GM12865 (cell line): ENCODE measurements at regions not wholly inside any gene's neighbourhood (a gene's known extent, or its start where the extent isn't known, plus 50 kb on each side); places are given as distances from the start of the nearest gene placed in this dataset.

Experiments
- DNase-seq: peaks from one replicate; pipeline ENCODE4 v3.0.0; 2010; ENCODE audit warnings: low read depth
- H3K4me3 ChIP-seq: 2 replicates; pipeline ENCODE4 v1.5.1; 2011; ENCODE audit warnings: mild to moderate bottlenecking, low read depth, low read length, control low read depth
- TF ChIP-seq, protein P1 (sequence below): IDR thresholded peaks from 2 replicates; pipeline ENCODE4 v1.5.1; 2011; ENCODE audit warnings: low read length, control low read depth, low read depth, inconsistent platforms; ENCODE audit not compliant: insufficient read depth; ENCODE audit errors: missing control alignments

- TF ChIP-seq, protein P1, sequence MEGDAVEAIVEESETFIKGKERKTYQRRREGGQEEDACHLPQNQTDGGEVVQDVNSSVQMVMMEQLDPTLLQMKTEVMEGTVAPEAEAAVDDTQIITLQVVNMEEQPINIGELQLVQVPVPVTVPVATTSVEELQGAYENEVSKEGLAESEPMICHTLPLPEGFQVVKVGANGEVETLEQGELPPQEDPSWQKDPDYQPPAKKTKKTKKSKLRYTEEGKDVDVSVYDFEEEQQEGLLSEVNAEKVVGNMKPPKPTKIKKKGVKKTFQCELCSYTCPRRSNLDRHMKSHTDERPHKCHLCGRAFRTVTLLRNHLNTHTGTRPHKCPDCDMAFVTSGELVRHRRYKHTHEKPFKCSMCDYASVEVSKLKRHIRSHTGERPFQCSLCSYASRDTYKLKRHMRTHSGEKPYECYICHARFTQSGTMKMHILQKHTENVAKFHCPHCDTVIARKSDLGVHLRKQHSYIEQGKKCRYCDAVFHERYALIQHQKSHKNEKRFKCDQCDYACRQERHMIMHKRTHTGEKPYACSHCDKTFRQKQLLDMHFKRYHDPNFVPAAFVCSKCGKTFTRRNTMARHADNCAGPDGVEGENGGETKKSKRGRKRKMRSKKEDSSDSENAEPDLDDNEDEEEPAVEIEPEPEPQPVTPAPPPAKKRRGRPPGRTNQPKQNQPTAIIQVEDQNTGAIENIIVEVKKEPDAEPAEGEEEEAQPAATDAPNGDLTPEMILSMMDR: no peak
- no peak overlapping the region for H3K4me3 ChIP-seq
- no peak for DNase-seq
Observed at GRCh38 chr11:91927448-91927847, 297.2 kb upstream of the FAT3 start.

DNA sequence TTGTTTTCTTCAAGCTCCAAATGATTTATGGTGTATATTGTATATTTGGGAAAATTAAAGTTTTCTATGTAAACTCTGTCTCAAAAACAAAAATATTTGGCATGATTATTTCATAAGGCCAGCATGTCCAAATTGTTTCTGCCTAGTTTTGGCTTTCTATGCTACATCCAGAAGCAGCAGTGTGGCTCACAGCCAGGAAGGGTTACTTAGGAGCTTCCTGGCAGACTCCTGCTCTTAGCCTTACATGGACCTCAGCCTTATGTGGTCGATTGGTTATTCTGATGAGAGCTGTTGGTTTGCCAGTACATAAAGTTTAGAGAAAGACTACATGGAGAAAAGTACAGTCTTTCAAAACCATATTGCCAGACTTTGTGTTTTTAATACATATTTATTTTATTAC is 297.7 kb upstream of the FAT3 start:
- TF ChIP-seq, protein P1: no peak
- no peak for DNase-seq
- no peak overlapping the region for H3K4me3 ChIP-seq

- DNase-seq: no peak
- no peak overlapping the region for H3K4me3 ChIP-seq
- TF ChIP-seq, protein P1: no peak
Observed at GRCh38 chr11:91922846-91923245, 301.8 kb upstream of the FAT3 start.

DNA sequence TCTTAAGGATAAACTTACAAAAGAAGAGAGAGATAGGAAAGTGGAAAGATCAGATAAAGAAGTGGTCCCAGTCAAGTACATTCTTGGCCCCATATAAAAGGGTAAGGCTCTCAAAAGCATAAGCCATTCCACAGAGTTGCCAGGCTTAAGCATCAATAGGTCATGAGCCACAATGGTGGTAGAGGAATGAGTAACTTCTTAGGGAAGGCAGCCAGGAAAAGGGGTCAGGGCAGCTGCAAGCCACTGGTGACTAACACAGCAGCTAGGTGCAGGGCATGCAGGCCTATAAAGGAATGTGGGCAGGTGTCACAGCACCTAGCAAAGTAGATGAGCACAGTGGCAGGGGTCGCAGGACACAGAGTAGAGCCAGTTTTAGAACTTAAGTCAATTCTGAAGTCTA is 302.6 kb upstream of the FAT3 start:
- no peak overlapping the region for H3K4me3 ChIP-seq
- TF ChIP-seq, protein P1: no peak
- no peak for DNase-seq

- H3K4me3 ChIP-seq: no peak overlapping the region
- no peak for DNase-seq
- TF ChIP-seq, protein P1: no peak
Observed at GRCh38 chr11:91913407-91913806, 311.2 kb upstream of the FAT3 start.

GRCh38 chr11:91912322-91912721 is 312.3 kb upstream of the FAT3 start:
- no peak for DNase-seq
- TF ChIP-seq, protein P1: no peak
- no peak overlapping the region for H3K4me3 ChIP-seq

DNA sequence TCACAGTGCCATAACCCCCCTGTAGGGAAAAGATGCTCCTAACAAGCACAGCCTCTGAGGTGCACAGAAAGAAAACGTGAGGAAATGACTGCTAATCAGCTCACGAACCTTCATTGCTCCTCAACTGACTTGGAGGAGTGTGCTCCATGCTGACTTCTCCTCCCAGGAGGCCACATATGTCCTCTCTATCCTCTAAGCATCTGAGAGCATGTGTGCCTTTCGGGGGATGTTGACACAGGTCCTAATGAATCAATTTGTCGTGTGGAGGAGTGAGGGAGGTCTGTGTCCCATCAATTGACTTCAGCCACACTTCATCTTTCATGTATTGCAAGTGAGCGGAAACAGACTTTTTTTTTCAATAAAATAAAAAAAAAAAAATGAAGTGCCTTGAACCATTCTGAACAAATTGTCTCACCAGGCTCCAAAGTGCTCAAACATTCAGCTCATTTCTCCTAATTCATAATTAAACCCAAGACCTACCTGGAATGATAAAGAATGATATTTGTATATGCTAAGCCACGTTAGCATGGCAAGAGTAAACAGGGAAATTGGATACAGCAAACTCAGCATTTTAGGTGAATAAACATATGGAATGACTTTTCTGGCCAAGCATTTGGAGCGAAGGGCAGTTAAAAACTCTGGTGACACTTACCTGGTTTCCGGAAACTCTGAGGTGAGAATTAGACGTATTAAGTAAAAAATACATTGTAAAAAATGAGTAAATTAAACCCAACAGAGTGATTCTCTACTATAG is 317.6 kb upstream of the FAT3 start:
- H3K4me3 ChIP-seq: no peak overlapping the region
- DNase-seq: no peak
- TF ChIP-seq, protein P1: no peak
